Omental fat pad (tissue), 3 donors: ENCODE measurements at regions not wholly inside any gene's neighbourhood (a gene's known extent, or its start where the extent isn't known, plus 50 kb on each side); places are given as distances from the start of the nearest gene placed in this dataset.

ENCODE experiments used
- ATAC-seq: fragments of 150-250 bp; one replicate; pipeline ENCODE4 v1.9.1; 2016; ENCODE audit warnings: mild to moderate bottlenecking, moderate library complexity; ENCODE audit not compliant: low FRiP score
- DNase-seq: peaks from one replicate; pipeline ENCODE4 v3.0.0-alpha.2; 2019; ENCODE audit warnings: low spot score
- TF ChIP-seq, protein P1 (sequence below), 3 donors: fragments of 450-650 bp; IDR thresholded peaks; one replicate each; pipeline ENCODE4 v1.5.1; 2016 to 2017; ENCODE audit warnings: antibody characterized with exemption in 3 of 3, mild to moderate bottlenecking in 3 of 3, moderate library complexity in 2 of 3

- ATAC-seq (no peak), DNase-seq (no peak)
- TF ChIP-seq, protein P1, sequence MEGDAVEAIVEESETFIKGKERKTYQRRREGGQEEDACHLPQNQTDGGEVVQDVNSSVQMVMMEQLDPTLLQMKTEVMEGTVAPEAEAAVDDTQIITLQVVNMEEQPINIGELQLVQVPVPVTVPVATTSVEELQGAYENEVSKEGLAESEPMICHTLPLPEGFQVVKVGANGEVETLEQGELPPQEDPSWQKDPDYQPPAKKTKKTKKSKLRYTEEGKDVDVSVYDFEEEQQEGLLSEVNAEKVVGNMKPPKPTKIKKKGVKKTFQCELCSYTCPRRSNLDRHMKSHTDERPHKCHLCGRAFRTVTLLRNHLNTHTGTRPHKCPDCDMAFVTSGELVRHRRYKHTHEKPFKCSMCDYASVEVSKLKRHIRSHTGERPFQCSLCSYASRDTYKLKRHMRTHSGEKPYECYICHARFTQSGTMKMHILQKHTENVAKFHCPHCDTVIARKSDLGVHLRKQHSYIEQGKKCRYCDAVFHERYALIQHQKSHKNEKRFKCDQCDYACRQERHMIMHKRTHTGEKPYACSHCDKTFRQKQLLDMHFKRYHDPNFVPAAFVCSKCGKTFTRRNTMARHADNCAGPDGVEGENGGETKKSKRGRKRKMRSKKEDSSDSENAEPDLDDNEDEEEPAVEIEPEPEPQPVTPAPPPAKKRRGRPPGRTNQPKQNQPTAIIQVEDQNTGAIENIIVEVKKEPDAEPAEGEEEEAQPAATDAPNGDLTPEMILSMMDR (IDR thresholded peaks at IDR 0.05) = no peak
These were observed 159.9 kb upstream of the PDGFD start for GRCh38 chr11:104323841-104324240.

GRCh38 chr11:104322696-104323095 is 158.7 kb upstream of the PDGFD start:
- TF ChIP-seq, protein P1 (IDR thresholded peaks at IDR 0.05) = no peak
- DNase-seq (no peak), ATAC-seq (no peak)

DNA sequence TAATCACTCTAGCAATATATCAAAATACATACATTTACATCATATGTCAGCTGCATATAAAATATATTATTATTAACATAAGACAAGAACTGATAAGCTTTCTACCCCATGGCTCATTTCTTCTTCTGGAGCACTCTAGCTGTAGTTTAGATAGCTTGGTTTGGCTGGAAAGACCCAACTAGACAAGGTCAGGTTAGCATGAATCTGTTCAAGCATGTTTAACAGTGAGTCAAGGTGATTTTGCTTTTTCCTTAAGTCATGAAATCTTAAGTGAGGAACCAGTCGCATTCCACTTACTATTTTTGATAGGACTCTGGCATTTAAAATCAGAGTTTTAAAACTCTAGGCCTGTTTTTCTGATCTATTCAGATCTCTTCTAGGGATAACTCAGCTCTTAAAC is 157.0 kb upstream of the PDGFD start:
- DNase-seq (no peak), ATAC-seq (no peak)
- TF ChIP-seq, protein P1 (IDR thresholded peaks at IDR 0.05) = no peak

GRCh38 chr11:104320097-104320496 is 156.2 kb upstream of the PDGFD start:
- no peak for DNase-seq
- TF ChIP-seq, protein P1 (IDR thresholded peaks at IDR 0.05) = no peak
- no peak for ATAC-seq

- TF ChIP-seq, protein P1 (IDR thresholded peaks at IDR 0.05) = no peak
- DNase-seq = no peak
- no peak for ATAC-seq
These were observed 155.4 kb upstream of the PDGFD start for GRCh38 chr11:104319396-104319795.

- ATAC-seq (no peak), DNase-seq (no peak)
- TF ChIP-seq, protein P1 (IDR thresholded peaks at IDR 0.05) = no peak
These were observed 143.0 kb upstream of the PDGFD start for GRCh38 chr11:104306862-104307474.

- DNase-seq (no peak), ATAC-seq (no peak)
- TF ChIP-seq, protein P1 (IDR thresholded peaks at IDR 0.05) = no peak
These were observed 137.8 kb upstream of the PDGFD start for GRCh38 chr11:104301776-104302175.
